Osteocyte (in vitro differentiated cells): ENCODE measurements at regions not wholly inside any gene's neighbourhood (a gene's known extent, or its start where the extent isn't known, plus 50 kb on each side); places are given as distances from the start of the nearest gene placed in this dataset.

Experiments used
- DNase-seq: peaks from one replicate; pipeline ENCODE4 v3.0.0; 2021; ENCODE audit warnings: mixed read lengths; ENCODE audit not compliant: unreplicated experiment; ENCODE audit errors: extremely low spot score
- H3K27ac Mint-ChIP-seq: one replicate; pipeline ENCODE4 v1.8.0; 2021; ENCODE audit warnings: mild to moderate bottlenecking, mixed read lengths; ENCODE audit not compliant: unreplicated experiment
- H3K27me3 Mint-ChIP-seq: one replicate; pipeline ENCODE4 v1.8.0; 2021; ENCODE audit warnings: mixed read lengths; ENCODE audit not compliant: unreplicated experiment
- H3K36me3 Mint-ChIP-seq: one replicate; pipeline ENCODE4 v1.8.0; 2021; ENCODE audit warnings: mixed read lengths; ENCODE audit not compliant: unreplicated experiment
- H3K4me1 Mint-ChIP-seq: one replicate; pipeline ENCODE4 v1.8.0; 2021; ENCODE audit warnings: mixed read lengths; ENCODE audit not compliant: unreplicated experiment
- H3K4me3 Mint-ChIP-seq: one replicate; pipeline ENCODE4 v1.8.0; 2021; ENCODE audit warnings: mild to moderate bottlenecking, moderate library complexity, mixed read lengths; ENCODE audit not compliant: unreplicated experiment
- H3K9me3 Mint-ChIP-seq: one replicate; pipeline ENCODE4 v1.8.0; 2021; ENCODE audit warnings: mixed read lengths; ENCODE audit not compliant: unreplicated experiment
- CTCF ChIP-seq: fragments of 200-600 bp; sonication (generic); IDR thresholded peaks from 2 replicates; pipeline ENCODE4 v1.5.0; 2021; ENCODE audit warnings: antibody characterized with exemption, mild to moderate bottlenecking, moderate library complexity

GRCh38 chr4:184328022-184328736 is 110.5 kb upstream of the ENPP6 start:
- peaks cover 9% of the 10 kb centered on the region for H3K27me3 Mint-ChIP-seq
- H3K36me3 Mint-ChIP-seq: no peaks in the 10 kb centered on the region
- H3K27ac Mint-ChIP-seq: no peak overlapping the region
- DNase-seq: peak; percentile 42
- no peaks in the 10 kb centered on the region for H3K9me3 Mint-ChIP-seq
- H3K4me1 Mint-ChIP-seq: no peaks in the 10 kb centered on the region
- H3K4me3 Mint-ChIP-seq: no peak overlapping the region
- no peak for TF ChIP-seq CTCF

- no peaks in the 10 kb centered on the region for H3K36me3 Mint-ChIP-seq
- H3K9me3 Mint-ChIP-seq: no peaks in the 10 kb centered on the region
- H3K27ac Mint-ChIP-seq: no peak overlapping the region
- TF ChIP-seq CTCF: no peak
- H3K4me3 Mint-ChIP-seq: no peak overlapping the region
- H3K4me1 Mint-ChIP-seq: peaks cover 3% of the 10 kb centered on the region
- peaks cover 9% of the 10 kb centered on the region for H3K27me3 Mint-ChIP-seq
- DNase-seq: no peak
Observed at GRCh38 chr4:184324939-184325477, 107.3 kb upstream of the ENPP6 start.

- no peaks in the 10 kb centered on the region for H3K9me3 Mint-ChIP-seq
- TF ChIP-seq CTCF: no peak
- no peaks in the 10 kb centered on the region for H3K36me3 Mint-ChIP-seq
- no peak overlapping the region for H3K27ac Mint-ChIP-seq
- peaks cover 3% of the 10 kb centered on the region for H3K4me1 Mint-ChIP-seq
- H3K4me3 Mint-ChIP-seq: no peak overlapping the region
- no peak for DNase-seq
- peaks cover 9% of the 10 kb centered on the region for H3K27me3 Mint-ChIP-seq
Observed at GRCh38 chr4:184322328-184323025, 104.8 kb upstream of the ENPP6 start.

GRCh38 chr4:184320631-184321030 is 103.0 kb upstream of the ENPP6 start:
- H3K36me3 Mint-ChIP-seq: no peaks in the 10 kb centered on the region
- no peak for TF ChIP-seq CTCF
- no peak for DNase-seq

GRCh38 chr4:184318852-184319251 is 101.2 kb upstream of the ENPP6 start:
- peaks cover 2% of the 10 kb centered on the region for H3K27me3 Mint-ChIP-seq
- H3K4me1 Mint-ChIP-seq: peaks cover 3% of the 10 kb centered on the region
- no peak for TF ChIP-seq CTCF

More at GRCh38 chr4:184320631-184321030, 103.0 kb upstream of the ENPP6 start:
- H3K27ac Mint-ChIP-seq: no peak overlapping the region
- H3K27me3 Mint-ChIP-seq: peaks cover 3% of the 10 kb centered on the region
- peaks cover 3% of the 10 kb centered on the region for H3K4me1 Mint-ChIP-seq
- H3K4me3 Mint-ChIP-seq: no peak overlapping the region
- no peaks in the 10 kb centered on the region for H3K9me3 Mint-ChIP-seq

More at GRCh38 chr4:184318852-184319251, 101.2 kb upstream of the ENPP6 start:
- H3K4me3 Mint-ChIP-seq: no peak overlapping the region
- H3K9me3 Mint-ChIP-seq: no peaks in the 10 kb centered on the region
- no peak for DNase-seq
- H3K36me3 Mint-ChIP-seq: no peaks in the 10 kb centered on the region
- no peak overlapping the region for H3K27ac Mint-ChIP-seq
